ENCODE measurements at regions not wholly inside any gene's neighbourhood (a gene's known extent, or its start where the extent isn't known, plus 50 kb on each side); places are given as distances from the start of the nearest gene placed in this dataset.

DNA sequence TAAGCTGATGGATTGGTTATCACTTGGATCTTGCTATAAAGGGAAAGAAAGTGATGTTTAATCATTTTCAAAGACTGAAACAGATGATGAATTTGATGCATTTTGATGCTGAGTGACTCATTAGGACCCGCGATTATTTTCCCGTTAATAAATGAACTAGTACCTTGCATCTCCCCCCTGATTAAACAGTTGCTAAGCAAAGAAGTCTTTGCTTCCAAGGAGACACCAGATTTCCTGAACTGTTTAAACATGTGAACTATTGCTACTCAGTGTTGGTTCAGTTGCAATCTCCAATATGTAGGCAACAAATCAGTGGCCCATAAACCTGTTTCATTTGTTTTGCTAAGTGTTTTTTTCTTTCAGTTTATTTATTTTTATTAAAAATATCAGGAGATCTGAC is 375.2 kb downstream of the AACS start:
- no peak for DNase-seq

DNA sequence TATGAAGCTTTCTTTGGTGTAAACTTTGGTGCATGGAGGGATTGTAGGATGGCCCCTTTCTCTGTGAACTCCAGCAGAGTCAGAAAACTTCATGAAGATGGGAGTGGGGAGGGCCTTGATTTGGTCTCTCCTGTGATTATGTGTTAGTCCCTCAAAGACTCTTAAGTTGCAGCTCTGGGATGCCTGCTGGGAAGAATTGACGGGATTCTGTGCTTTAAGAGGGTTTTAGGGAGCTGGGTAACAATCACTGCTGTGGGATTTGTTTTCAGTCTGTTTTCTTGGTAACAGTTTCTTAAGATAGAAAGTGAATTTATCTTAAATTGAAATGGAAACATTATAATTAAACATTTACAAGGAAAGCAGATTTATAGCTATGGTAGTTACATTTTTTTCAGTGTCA is 378.1 kb downstream of the AACS start:
- no peak for DNase-seq

DNA sequence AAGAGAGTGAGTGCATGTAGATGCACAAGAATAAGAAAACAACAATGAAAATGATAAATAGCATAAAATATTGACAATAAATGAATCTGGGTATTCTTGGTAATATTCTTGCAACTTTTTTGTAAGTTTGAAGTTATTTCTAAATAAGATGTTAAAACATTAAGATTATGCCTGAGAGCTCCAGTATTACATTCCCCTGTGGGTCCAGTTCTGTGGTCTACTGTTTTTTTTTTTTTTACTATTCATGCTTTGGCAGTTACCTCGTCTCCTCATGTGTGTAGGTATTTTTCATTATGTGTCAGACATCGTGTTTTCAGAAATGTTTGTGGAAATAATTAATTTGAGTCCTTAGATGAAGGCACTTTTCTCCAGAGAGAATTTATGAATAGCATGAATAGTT is 386.2 kb downstream of the AACS start:
- DNase-seq: no peak

DNA sequence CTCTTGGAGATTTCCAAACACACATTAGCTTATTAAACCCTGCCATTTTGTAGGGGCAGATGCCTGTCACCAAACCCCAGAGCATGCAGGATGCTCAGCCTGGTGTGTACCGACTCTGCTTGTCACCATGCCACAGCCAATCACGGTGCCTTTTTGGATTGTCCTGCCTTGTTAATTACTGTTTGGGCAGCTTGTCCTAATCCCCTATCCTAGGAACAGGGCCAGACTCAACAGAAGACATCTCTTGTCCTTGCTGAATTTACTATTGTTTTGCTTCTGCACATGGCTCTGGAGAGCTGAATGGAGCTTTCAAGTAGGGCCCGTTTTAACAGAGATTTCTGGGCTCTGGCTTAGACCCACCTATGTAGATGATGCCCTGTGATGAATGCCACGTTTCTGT is 388.5 kb downstream of the AACS start:
- DNase-seq: no peak

DNA sequence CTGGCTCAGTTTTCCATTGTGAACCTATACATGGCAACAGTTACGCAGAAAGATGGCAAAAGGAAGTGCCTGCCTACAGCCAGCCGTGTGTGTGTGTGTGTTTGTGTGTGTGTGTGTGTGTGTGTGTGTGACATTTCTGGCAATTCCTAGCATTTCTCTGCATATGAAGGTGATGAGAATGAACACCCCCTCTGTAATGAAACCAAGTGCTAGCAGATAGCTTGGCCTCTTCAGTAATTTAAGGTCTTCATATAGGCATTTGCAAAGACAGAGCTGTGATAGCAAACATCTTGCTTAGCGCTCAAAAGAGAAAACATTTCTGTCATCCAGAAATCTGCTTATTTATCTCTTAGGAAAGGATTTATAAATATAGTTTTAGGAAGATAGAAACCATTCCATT is 389.1 kb downstream of the AACS start:
- no peak for DNase-seq

DNA sequence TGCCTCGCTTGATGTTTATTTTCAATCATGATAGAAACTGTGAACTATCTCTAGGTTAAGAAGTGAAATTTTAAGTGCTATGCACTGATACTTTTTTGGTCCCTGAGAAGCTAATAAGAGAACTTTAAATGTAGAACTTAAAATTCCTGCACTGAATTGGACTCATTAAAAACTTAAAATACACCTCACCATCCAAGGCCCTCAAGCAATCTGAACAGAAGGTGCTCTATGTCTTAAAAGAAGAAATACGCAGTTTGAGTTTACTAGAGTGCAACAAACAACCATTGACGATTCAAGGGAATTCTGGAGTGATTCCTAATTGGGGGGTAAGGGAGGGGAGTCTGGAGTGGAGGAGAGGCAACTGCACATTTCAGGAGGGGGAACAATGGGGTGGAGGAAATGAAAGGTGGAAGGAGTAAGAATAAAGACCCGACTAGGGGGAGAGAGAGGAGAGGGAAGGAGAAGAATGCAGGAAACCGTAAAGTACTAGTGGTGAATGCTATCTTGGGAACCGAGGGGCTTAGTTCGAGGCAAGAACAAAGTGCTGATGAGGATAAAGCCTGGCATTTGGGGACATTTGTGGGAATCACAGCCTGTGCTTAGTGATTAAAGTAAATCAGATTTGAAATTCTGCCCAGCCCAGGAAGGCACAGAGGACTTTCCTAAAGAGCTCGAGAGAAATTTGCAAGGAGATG is 389.7 kb downstream of the AACS start:
- DNase-seq: no peak

DNA sequence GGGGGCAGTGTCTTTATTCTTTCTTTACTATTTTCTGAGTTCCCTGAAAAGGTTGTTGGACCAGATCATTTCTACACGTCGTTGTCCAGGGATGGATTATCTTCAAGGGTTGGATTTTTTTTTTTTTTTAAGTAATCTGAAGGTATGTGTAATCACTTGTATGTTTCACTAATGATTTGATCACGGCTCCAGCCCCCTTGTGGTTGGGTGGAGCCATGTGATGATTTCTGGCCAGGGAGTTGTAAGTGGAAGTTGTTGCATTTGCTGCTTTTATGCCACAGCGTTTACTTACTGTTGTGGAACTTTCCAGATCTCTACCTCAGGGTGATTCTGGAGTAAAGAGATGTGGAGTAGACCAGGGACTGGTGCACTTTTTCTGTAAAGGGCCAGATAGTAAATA is 390.3 kb downstream of the AACS start:
- no peak for DNase-seq

DNA sequence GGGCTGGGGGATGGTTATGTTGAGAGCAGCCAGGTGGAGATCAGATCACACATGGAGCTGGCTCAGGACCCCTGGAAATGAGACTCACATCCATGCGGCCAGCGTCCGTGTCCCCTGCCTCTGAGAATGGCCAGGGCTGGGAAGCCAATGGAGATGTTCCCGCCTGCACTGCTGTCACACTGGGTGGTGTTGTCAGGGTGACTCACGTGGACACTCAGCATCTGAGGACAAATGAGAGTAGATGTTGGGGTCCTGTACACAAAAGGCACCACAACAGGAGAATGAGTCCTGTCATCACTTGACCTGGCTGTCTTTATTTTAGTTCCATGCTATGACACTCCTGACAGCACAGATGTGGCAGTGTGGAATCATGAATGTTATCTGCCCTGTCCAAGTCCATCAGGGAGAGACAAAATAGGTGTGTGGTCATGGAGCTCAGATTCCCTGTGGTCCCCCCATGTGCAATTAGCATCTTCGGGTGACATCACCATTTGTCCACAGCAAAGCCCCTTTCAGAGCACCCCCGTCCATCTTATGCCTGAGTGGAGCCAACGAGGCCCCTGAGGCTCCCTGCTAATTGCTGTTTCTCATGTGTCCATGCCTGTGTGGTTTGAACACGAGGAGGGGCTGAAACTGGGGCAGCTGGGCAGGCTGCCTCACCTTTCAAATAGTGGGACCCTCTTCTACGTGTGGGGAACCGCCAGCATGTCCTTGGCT is 393.5 kb downstream of the AACS start:
- no peak for DNase-seq

DNA sequence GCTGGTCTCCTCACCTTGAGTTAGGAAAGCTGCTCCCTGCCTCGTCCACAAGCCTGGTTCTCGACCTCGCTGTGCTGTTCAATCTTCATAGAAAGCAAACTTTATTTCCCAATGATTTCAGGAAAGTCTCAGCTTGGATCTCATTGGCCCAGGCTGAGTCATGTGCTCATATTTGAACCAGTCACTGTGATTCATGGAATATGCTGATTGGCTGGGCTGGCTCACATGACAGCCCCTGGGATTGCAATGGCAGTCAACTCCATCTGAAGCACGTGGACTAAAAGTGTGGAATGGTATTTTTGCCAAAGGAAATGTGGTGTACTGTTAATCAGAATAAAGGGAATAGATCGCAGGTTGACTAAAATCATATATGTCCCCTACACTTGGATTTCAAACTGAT is 396.6 kb downstream of the AACS start:
- no peak for DNase-seq

DNA sequence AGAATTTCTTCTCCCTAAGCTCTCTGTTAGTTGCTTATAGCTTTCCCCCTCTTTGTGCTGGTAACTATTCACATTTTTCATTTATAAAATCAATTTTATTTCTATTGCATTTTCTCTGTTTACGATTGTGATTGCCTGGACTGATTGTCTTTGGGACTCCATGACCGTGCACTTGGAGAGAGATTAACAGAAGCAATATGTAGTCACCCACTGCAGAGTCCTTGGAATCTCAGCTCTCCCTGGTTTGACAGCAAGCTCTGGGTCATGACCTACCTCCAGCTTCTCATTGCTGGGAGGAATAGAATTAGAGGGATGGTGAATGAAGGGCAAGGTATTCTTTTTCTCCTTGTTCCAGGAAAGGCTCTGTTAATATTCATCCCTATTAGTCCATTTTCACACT is 398.2 kb downstream of the AACS start:
- no peak for DNase-seq

DNA sequence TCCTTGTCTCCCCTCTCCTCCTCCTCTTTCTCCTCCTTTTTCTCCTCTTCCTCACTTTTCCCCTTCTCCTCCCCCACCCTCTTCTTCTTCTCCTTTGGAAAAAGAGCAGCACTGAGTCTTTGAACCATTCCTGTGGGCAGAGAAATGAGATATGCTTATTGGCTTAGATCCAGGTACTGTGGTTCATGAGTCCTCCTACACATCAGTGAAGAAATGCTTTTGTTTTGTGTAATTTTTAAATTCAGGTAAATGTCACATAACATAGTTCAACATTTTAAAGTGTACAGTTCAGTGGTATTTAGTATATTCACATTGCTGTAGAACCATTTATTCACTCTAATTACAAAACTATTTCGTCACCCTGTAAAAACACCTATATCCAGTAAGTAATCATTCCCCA is 402.1 kb downstream of the AACS start:
- DNase-seq: no peak

DNA sequence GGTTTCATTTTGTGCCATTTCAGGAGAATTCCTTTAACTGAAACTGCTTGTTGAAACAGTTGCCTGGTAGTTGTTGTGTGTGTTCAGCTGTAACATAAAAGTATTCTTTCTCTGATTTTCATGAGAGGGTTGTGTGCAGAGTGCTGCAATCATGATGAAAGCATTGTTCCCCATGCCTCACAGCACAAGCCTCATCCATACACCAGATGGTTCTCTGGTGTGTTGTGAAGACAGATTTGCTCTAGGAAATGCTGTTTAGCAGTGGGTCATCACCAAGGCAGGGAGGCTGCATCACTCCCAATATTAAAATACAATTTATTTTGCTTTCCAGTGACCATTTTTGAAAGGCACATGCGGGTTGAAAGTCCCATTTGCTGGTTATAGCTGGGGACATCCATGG is 404.4 kb downstream of the AACS start:
- DNase-seq: no peak

DNA sequence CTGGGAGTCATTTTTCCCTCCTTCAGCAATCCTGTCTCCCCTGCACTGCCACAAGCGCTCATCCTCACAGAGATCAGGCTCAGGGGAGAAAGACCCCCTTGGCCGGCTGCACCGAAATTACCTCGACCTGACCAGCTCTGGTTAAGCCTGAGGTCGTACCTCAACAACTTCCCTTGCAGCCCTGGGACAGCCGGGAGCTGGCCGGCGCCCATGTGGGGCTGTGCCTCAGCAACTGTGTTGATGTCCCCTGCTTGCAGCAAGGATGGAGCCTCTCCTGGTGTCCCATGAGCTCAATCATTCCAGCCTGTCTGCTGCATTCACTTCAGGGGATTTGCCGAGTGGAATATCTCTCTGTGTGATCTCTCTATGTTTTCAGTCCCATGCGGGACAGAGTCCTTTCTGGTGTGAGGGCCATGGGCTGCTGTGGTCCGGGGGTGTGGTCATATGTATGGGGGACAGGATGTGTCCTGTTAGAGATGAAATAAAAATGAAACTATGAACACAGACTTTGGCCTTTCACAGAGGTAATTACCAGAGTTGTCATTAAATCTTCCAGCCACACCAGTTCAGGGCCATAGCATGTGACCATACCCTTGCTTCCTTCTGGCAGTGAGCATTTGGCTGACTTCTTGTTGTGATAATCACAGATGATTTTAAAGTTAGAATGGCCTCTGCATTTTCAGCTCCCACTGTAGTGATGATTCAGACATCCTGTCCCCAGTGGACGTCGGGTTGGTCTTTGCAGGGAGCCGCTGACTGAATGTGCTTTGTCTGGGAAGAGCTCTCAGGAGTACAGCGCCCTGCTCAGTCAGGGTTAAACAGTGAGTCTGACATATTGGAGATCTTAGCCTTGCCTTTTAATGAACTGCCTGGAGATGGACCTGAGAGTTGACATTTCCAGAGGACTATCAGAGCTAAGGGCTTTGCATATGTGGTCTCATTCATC is 405.9 kb downstream of the AACS start:
- DNase-seq: no peak

DNA sequence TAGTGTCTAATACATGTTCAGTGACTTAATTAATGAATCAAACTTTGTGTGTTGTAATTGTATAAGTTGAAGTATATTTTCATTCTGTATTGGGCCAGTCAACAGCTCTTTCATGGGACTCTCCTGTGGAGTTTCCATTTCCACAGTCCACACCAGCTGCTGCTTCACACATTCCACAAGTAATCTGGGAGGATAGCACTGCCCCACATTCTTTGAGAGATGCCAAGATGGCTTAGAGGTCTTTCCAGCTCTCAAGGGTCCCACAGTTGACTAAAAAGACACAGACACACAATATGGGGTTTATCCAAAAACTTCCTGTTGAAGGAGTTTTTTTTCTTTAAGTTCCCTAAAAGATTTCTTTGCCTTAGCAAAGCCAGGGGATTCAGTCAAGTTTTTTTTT is 408.3 kb downstream of the AACS start:
- no peak for DNase-seq

DNA sequence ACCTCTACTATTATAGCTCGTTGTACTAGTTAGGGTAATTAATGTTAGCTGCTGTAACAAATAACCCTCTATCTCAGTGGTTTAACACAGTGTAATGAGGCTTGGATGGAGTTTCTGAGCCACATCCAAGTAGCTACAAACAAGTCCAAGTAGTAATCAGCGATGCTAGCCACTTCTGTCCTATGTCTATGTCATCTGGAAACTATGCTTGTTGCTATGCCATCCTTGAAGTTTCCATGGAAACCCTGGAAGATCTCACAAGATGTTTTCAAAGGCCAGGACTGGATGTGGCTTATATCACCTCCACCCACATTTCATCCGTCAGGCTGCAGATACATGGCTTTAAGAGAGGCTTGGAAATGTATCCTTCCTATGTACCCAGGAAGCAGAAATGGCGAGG is 422.1 kb downstream of the AACS start:
- DNase-seq: no peak

DNA sequence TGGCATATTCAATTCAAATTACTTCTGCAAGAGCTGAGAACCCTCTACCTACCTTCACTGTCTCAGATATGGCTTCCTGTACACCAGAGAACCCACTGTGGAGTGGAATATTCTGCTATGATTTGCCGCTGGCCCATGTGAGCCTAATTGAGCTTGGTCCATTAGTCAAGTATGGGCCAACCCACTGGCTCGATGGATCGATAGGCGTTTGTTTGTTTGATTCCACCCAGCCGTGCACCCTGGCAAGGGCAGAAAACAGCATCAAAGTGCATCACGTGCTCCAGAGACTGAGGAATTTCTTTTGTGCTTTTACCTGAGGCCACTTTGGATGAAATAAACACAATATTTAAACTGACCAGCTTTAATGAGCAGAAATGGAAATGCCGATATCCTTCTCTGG is 426.3 kb downstream of the AACS start:
- no peak for DNase-seq

DNA sequence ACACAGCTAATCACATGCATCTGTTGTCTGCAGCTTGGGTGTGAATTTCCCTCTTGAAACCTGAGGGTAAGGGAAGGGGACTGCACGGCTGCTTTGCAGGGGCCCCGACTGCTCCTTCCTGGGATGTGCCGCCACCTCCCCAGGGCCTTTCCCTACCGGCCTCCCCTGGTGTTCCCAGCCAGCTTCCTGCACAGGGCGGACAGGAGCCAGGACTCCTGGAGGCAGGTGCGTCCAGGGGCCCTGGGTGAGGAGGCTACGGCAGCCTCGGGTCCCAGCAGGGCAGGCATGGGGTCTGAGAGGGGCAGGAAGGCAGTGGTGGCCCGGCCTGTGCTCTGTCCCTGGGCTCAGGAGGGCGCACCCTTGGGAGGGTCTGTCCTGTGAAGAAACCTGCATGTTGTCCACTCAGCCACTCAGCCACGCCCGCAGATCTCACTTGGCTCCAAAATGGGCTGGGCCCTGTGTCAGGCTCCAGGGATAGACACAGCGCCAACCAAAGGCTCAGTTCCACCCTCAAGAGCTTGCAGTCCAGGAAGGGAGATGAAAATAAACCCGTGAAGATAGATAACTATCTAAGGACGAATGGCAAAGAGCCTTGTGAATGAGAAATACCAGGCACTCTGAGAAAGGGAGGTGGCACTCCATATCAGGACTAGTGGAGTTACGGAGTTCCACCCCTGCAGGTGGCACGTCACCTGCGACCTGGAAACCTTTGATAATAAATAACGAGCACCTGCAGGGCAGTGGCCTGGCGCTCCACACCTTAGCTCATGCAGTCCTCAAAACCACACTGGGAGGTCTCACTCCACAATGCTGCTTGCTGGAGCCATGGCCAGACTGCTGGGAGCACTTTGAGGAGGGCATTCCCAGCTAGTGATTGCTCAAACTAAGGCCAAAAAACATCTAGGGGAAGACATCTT is 427.4 kb downstream of the AACS start:
- no peak for DNase-seq

DNA sequence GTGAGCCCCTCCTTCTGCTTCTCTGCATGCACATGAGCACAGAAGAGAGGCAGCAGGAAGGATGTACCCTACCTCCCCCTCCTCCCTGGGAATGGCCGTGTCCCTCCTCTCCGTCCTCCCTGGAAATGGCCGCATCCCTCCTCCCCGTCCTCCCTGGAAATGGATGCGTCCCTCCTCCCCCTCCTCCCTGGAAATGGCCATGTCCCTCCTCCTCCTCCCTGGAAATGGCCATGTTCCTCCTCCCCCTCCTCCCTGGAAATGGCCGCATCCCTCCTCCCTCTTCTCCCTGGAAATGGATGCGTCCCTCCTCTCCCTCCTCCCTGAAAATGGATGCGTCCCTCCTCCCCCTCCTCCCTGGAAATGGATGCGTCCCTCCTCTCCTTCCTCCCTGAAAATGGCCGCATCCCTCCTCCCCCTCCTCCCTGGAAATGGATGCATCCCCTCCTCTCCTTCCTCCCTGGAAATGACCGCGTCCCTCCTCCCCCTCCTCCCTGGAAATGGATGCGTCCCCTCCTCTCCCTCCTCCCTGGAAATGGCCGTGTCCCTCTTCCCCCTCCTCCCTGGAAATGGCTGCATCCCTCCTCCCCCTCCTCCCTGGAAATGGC is 428.6 kb downstream of the AACS start:
- no peak for DNase-seq

DNA sequence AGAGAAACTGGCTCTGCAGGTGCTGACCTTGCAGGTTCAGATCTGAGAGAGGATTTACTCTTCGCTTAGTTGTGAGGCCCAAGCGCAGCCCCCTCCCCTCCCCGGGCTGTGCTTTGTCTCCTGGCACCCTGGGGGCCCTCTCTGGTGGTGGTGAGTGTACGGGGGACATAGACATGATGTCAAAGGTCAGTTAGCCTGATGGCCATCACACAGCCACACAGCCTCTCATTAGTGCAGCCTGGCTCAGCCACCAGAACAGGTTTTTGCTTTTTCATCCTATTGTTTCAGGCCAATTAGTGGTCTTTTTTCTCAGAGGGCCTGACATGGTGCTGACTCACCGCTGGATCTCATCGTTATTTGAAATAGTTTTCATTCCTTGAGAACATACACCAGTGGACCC is 437.9 kb downstream of the AACS start:
- DNase-seq: no peak

DNA sequence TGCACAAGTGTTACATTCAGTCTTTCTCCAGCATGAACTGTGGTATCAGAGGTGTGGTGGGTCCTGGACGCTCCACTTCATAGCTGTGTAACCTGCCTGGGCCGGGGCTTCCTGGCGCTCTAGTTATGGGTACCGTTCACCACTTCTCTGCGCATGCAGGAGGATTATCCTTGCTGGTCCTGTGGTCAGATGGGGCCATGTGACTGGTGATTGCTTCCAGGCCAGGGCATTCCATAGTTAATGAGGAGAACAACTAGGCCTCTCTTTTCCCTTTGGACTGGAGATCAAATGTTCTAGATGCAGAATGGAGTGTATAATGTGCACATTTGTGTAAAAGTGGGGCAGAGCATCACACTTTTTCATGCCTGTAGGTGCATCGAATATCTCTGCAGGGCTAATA is 444.0 kb downstream of the AACS start:
- DNase-seq: no peak

DNA sequence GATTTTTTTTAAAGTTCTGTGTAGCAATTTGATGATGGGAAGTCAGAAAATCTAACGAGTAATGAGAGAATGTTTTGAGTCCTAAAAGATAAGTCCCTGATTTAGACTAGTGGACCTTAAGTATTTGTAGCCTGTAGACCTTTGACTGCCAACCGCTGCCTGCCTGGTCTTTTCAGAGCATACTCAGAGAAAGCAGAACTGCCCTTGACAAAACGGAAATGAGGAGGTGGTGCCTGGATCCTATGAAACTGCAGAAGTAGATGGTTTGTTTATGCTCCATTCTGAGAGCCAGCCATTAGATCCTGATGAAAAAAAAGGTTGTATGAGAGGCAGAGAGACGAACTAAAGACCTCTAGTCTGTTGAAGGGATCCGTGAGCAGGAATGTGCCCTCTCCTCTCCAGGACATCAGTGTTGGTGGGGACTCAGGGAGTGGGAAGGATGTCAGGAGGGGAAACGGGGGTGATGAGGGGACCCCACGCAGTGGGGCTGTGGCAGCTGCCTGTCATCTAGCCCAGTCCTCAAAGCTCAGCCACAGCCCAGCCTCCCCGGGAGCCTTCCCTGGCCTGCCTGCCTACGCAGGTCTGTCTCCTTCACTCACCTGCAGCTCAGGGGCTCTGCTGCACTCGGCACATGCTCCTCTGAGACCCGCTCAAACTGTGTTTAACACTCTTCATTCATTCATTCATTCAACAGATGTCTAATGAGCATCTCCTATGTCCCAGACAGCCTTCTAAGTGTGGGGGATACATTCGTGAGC is 447.5 kb downstream of the AACS start:
- no peak for DNase-seq

DNA sequence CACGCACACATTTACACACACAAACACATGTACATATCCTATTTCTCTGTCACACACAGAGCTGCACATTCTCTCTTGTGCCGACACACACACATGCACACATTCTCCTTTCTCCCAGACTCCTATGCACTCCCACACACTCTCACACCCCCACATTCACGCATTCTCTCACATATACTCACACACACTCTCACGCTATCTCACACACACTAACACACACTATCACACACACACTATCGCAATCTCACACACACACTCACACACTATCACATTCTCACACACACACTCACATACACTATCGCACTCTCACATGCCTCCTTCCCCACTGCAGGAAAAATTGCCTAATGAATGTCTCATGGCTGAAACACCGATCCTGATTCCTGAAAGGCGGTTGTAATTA is 450.7 kb downstream of the AACS start:
- DNase-seq: no peak
